Activated CD4-positive, alpha-beta T cell treated with anti-CD3 and anti-CD28 coated beads, Interleukin-2, amount 50 U/mL, for 16 hours (primary cell): ENCODE measurements at regions not wholly inside any gene's neighbourhood (a gene's known extent, or its start where the extent isn't known, plus 50 kb on each side); places are given as distances from the start of the nearest gene placed in this dataset.

Experiments
- DNase-seq: peaks from one replicate; pipeline ENCODE4 v3.0.0-alpha.2; 2020

DNA sequence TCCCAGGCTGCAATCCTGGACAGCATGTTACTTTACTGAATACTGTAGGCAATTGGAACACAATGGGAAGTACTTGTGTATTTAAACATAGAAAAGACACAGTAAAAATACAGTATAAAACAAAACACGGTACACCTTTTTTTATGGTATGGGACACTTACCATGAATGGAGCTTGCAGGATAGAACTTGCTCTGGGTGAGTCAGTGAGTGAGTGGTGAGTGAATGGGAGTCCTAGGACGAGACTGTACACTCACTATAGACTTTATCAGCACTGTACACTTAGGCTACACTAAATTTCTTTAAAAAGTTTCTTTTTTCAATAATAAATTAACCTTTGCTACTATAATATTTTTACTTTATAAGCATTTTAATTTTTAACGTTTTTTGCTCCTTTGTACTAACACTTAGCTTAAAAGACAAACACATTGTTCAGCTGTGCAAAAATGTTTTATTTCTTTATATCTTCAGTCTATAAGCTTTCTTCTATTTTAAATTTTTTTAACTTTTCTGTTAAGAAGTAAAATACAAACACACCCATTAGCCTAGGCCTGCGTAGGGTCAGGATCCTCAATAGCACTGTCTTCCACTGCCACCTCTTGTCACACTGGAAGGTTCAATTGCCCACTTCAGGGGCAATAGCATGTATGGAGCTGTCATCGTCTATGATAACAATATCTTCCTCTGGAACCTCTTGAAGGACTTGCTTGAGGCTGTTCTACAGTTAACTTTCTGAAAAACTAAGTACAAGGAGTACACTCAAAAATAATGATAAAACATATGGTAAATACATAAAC, 293.5 kb upstream of the FSTL5 start:
- DNase-seq, result no peak

DNA sequence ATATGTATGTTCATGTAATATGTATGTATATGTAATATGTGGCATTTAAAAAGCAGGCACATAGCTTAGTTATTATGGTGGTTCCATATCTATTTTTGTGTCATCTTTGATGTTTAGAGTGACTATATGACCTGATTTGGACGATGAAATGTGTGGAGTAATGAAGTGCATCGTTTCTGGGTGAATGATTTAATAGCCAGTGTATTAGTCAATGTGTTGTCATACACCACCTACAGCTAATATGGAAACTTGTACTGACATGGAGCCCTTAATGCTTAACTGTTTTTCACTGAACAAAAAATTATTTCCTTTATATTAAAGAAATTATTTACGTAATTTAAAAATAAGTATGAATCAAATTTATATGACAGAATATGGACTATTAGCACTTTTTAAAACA, 292.3 kb upstream of the FSTL5 start:
- no peak for DNase-seq

DNA sequence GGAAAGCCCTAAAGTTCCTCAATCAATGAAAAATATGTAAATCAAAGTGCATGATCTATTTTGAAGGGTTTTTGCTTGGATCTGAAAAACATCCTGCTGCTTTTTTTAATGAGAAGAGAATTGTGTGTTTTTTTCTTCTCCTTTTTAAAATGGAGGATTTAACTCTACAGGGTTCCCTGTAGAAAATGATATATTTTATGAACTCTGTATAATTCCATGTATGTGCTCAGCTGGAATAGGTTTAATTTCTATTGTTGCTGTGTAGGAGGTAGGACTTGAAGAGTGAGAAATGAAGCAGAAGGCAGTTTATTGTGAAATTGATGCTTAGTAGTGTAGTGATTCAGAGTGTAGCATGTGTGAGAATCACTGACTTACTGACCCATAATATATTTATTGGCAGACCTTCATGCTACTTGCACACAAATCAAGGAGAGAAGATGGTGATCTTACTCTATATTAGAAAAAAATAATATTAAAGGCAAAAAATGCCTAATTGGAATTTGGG, 286.8 kb upstream of the FSTL5 start:
- DNase-seq, result no peak

DNA sequence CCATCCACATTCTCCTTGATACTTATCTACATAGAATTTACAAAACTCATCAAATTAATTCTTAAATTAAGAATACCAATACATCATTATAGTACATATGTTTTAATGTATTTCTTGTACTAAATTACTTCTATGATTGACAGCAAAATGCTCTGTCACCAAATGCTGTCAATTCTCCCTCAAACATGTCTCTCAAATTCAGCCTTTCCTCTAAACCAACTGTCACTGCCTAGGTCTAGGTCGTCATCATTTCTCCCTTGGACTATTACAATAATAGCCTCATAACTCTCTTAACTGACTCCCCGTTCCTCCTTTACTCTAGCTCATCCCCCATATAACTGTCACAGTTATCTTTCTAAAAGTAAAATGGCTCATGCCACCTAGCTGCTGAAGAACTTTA, 279.7 kb upstream of the FSTL5 start:
- DNase-seq, result no peak

DNA sequence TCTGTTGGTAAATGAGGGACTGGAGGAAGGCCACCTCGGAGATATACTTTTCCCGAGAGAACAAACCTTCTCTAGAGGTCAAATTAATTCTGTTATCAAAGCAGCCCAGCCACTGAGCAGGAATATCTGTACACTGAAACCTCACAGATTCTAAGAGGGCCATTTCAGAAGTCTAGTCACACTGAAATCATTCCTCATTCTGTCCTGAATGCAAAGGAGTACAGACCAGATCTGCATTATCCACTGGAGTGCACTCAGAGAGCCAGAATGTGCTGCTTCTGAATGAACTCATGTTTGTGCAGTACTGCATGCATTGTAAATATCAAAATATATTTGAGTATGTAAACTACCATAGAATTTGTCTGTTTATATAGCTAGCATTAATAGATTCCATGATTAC, 278.3 kb upstream of the FSTL5 start:
- DNase-seq, result no peak

DNA sequence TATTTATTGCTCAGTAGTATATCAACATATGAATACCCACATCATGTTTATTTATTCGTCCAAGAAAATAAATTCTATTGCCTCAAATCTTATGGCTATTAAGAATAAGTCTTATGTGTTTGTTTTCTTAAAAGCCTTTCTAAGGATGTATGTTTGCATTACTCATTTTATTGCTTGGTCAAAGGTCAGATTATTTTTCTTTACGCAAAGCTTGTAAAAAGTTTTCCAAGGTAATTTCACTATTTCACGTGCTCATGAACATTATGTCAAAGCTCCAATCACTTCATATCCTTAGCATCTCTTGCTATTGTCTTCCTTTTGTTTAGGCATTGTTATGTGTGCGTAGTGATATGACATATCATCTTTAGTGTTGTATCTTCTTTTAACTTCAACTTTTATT, 258.5 kb upstream of the FSTL5 start:
- no peak for DNase-seq

DNA sequence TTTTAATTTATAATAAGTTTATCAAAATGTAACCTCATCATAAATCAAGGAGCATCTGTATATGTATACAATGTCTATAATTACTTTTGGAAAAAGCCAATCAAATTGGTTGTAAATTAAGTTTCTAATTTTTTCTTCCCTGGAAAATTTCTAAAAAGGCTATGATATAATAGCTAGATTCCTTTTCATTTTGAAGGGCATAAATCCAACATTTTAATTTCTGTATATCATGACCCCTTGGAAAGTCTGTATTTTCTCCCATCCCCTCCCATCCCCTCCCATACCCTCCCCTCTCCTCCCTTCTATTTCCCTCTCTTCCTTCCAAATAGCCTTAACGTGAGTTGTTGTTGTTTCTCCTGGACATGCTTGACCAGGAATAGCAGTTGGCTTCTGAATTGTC, 247.1 kb upstream of the FSTL5 start:
- DNase-seq, result no peak

DNA sequence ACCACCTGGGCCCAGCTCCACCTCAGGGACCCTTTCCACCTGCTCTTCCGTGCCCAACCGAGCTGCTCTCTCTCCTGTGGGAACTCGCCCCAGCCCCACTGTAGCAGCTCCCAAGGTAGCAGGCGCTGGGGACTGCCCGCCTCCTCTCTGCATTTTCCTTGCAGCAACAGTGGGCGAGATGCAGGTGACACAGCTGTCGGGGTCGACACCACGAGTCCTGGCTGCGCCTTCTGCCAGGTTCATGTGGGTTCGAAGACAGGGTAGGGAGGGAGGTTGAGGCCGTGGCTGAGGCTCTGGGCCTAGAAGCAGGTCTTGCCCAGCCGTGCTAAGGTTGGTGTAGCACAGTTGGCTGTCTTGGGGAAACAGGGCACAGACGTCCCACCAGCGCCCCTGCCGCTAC, 245.2 kb upstream of the FSTL5 start:
- no peak for DNase-seq

DNA sequence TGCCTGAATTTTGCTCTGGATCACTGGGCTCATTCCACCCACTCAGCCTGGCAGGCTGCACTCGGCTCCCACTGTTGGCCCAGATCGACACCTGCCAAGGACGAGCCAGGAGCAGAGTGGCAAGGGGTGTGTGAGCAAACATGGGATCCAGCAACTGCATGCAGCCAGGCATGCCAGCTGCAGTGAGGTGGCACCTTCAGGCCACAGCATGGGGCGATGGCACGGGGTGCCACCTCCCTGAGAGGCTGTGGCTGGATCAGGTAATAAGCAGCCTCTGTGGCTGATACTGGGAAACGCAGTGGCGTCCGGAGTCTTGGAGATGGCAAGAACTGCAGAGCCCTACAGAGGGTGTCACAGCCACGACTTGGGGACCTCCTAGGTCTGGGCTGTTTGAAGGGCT, 244.5 kb upstream of the FSTL5 start:
- DNase-seq, result no peak

DNA sequence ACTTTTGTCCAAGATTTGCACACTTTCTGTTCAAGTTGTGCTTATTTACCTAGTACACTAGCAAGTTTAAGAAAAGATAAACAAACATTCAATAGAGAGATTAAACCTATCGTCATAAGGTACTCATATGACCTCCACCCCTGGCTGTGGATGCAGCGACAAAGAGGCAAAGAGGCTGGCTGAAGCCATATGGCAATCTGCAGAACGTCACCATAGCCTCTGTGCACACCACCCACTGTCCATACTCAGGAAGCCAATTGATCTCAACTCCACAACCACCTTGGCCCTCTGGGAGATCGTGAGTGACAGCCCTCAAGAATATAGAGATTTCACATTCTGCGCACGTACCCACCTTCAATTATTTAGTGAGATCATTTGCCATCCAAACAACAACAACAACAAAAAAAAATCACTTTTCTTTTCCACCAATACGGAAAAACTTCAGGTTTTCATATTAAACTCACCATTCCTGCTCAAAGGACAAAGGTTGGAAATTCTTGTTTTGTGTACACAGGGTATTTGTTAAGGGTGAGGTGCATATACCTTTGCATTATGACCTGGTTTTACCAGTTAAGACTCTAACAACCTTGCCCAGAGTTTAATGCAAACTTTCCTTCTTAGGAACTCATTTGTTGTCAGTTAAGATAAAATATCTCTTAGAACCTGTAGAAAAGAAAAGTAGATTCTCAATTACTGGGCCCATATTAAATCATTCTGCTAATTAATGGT, 243.0 kb upstream of the FSTL5 start:
- no peak for DNase-seq

DNA sequence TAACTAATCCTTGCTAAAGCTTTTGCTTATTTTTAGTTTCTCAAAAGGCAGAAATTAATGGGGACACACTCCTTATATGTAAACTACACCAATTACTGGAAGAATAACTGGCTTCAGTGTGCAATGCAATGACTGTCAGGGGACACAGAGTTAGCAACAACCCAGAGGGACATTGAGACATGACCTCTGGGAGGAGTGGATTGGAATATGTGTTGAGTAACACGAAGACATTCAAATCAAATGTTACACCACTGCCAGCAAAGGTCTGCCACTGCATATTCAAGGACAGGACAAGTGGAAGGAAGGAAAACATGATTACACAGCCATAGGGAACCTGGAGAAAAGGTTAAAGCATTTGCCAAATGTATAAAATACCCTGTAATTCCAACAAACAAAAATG, 240.1 kb upstream of the FSTL5 start:
- DNase-seq, result no peak

DNA sequence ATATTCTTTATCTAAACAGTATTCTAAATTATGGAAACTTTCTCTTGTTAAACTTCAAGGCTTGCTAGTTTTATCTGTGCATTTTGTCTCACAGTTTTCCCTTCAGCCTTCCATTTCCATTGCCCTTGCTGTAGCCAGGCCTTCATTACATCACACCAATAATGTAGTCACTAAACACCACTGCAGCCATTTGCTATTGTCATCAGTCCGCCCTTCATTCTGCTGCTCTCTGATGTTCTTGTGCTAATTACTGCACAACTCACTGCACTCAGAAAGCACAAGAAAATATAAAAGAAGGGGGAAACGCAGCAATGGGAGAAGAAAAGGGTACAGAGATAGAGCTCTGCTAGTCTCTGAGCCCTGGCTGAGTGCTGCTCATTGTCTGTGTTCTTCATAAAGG, 239.6 kb upstream of the FSTL5 start:
- DNase-seq, result no peak

DNA sequence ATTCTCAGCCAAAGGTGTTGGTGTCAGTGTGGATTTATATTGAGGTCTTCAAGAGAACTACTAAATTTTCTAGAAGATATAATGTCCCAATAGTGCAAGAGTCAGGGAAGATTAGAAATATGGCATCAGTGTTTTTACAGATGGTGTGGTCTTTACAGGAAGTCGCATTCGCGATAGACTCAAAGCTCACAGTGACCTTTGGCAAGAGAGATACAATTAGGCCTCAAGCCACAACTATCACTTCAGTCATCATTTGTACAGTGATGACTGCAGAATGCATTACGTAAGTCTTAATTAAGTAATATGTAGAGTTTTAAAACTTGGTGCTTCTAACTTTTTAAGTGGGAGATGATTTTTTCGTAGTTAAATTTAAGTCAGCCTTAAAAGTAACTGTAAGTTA, 237.2 kb upstream of the FSTL5 start:
- DNase-seq, result no peak

DNA sequence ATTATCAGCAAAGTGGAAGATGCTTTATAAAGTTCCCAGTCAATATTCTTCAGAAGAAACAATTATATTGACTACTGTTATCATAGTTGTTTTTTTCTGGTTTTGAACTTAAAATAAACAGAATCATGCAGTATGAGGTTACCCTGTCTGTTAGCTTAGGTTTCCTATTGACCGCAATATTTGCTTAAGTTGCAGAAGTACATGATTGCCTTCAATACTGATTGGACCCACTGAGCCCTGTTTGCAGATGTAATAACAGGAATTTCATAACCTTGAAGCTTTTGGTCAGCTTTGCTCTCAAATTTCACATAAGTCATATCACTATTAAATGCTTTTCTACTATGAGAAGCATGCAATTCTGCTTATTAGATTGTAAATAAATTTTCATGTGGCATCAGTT, 229.1 kb upstream of the FSTL5 start:
- DNase-seq, result no peak

DNA sequence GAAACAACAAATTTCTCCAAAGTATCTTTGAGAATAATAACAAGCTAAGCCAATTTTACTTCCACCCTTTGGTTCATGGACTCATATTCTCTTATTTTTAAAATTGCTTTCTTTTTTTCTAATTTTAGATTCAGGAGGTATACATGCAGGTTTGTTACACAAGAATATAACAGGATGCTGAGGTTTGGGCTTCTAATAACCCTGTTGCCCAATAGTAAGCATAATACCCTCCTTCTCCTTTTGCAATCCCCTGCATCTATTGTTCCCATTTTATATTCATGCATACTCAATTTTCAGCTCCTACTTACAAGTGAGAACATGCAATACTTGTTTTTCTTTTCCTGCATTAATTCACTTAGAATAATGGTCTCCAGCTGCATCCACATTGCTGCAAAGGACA, 202.3 kb upstream of the FSTL5 start:
- DNase-seq, result no peak

DNA sequence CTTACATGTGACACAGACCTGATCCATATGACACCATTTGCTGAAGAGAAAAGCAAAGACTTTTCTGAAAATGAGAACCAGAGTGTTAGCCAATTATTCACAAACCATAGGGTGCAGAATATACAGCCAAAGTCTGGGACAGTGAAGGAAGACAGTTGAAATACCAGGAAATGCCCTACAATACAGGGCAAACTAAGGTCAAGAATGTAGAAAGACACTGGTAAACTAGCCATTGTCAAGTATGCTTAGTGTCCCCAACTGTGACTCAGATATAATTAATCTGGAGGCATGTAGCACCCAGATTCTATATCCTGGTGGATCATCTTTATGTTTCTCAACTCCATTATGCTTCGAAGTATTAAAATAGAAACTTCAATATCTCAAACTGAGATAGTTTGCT, 200.9 kb upstream of the FSTL5 start:
- no peak for DNase-seq

DNA sequence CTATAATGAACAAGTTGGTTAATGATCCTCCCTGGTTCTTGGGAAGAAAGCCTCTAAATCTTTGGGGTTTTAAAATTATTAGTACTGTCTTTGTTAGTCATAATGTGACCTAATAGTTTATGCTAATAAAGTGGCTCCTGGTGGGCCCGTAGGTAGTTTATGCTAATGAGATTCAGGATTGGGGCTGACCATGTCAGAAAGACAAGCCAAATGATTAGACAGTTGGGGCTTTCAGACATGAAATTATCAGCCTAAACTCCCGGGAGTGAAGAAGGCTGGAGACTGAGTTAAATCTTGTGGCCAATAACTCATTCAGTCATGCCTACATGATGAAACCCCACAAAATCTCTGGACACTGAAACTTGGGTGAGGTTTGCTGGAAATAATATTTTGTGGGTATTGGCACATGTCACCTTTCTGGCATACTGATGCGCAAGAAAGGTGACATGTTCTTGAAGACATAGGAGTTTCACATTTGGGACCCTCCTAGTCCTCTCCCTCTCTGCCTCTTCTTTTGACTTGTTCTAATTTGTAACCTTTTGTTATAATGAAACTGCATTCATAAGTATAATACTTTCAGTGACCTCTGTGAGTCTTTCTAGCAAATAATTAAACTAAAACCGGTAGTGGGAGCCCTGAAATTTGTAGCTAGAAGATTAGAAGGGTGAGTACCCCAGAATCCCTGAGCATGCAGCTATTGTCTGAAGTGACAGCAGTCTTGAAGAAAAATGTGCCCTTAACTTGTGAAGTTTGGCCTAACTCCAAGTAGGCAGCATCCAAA, 196.8 kb upstream of the FSTL5 start:
- DNase-seq, result no peak

DNA sequence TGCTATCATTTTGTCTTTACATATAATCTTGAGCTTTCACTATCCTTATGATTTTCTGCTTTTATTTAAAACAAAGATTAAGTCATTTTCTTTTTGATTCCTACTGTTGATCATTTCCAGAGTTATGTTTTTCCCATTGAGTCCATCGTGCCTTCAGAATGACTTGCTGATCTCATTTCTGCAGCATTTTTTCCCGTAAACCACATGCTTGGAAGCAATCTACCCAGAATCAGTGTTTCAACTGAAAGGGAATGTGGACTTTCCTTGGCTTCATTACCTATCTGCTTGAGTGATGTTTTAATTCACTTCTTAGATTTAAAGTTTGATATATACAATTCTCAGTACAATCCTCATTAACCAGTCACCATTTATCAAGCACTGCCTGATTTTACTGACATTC, 192.4 kb upstream of the FSTL5 start:
- no peak for DNase-seq

DNA sequence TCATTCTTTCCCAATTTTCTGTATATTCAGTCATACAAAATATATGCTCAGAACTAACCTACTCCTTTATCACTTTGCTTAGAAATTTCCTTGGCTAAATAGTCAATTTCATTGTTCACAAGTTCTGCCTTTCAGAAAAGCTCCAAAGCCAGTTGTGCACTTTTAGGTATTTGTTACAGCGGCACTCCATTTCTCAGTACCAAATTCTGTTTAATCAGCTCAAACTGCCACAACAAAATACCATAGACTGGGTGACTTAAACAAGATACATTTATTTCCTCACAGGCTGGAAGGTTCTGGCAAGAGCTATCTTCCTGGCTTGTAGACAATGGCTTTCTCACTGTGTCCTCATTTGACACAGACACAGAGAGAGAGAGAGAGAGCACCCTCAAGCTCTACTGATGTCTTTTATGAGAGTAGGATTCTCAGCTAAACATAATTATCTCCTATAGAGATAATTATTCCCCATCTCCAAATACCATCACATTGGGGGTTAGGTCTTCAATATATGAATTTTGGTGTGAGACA, 188.8 kb upstream of the FSTL5 start:
- no peak for DNase-seq

DNA sequence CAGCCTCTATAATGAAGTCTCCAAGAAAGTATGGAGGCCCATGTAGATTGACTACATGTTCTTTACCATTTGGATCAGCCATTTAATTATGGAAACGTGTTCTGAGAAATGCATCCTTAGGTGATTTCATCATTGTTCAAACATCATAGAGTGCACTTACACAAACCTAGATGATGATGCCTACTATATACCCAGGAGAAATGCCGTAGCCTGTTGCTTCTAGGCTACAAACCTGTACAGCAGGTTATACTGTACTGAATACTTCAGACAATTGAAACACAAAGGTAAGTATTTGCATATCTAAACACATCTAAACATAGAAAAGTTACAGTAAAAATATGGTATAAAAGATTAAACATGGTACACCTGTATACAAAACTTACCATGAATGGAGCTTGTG, 186.5 kb upstream of the FSTL5 start:
- no peak for DNase-seq

DNA sequence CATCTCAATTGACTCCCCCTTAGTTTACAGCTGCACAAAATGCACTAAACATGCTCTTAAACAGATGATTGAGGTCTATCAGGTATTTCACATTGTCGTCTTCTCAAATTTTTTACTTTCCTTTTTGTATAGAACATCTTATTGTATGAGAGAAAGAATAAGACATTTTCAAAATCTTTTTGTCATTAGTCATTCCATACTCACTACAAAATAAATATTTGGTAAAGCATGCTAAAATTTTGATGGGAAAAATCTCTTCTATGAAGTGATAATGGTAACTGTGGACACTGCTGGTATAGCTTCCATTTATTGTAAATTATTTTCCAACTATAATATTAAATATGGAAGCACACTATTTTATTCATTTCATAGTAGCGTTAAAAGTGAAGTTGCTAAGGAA, 185.6 kb upstream of the FSTL5 start:
- no peak for DNase-seq

DNA sequence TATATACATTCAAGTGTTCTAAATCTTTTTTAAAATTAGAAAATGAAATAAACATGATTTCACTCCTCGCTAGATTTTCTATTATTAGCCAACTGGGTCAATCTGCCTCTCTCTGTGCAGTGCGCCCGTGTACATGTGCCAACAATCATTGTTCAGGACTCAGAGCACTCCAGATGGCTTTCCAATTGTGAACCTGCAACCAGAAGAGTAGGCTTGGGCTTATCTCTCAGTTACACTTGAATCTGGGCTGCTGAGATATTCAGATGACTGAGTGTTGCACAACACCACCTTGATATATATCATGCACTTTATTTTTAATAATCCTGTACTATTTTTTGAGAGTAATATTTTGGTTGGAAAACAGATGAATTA, 184.0 kb upstream of the FSTL5 start:
- no peak for DNase-seq

DNA sequence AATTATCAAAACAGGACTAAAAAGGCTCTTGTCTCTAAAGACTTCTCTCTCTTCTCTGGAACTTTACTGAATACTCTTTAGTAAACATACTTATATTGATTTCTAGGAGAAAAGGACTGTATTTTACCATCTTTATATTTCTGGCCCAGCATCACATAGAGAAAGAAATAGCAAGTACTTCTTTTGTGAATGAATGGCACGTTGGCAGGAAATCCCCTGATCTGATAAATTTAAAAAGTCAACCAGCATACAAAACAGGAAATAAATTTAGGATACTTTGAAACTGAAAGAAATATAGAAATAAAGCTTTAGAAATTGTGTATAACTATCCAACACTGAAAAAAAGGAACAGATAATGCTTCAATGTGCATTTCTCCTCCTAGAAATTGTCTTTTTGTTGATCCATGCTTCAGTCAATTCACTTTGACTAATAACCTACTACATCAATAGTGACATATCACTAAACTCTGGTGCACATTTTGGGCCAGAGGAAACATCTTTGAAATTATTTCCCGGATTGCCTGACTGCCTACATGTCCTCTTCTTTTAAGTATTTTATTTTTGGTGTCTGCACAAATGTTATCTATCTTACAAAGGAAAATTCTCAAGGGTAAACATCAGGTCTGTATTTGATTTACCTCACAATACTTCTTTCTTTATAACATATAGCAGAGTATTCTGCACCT, 183.5 kb upstream of the FSTL5 start:
- no peak for DNase-seq
